DOHH2 (cell line): ENCODE measurements at regions not wholly inside any gene's neighbourhood (a gene's known extent, or its start where the extent isn't known, plus 50 kb on each side); places are given as distances from the start of the nearest gene placed in this dataset.

ENCODE experiments used
- H3F3A ChIP-seq: fragments of 200-600 bp; sonication (generic), shearing (Covaris generic); 2 replicates; pipeline ENCODE4 v1.6.0; 2016; ENCODE audit warnings: antibody characterized with exemption, mild to moderate bottlenecking; ENCODE audit not compliant: control insufficient read depth, insufficient read depth
- H3K27ac ChIP-seq: fragments of 200-600 bp; sonication (generic); 2 replicates; pipeline ENCODE4 v1.5.1; 2014; ENCODE audit warnings: low read depth, mild to moderate bottlenecking, low read length, moderate library complexity
- H3K27me3 ChIP-seq: fragments of 200-600 bp; sonication (generic); 2 replicates; pipeline ENCODE4 v1.6.1; 2014; ENCODE audit warnings: mild to moderate bottlenecking, low read length, mixed read lengths; ENCODE audit not compliant: control insufficient read depth
- H3K36me3 ChIP-seq: fragments of 200-600 bp; sonication (generic); 2 replicates; pipeline ENCODE4 v1.6.1; 2014; ENCODE audit warnings: mild to moderate bottlenecking, low read length, moderate library complexity, mixed read lengths; ENCODE audit not compliant: control insufficient read depth
- H3K4me1 ChIP-seq: fragments of 200-600 bp; sonication (generic); 2 replicates; pipeline ENCODE4 v1.6.1; 2014; ENCODE audit warnings: mild to moderate bottlenecking, low read length, mixed read lengths; ENCODE audit not compliant: control insufficient read depth
- H3K4me2 ChIP-seq: fragments of 200-600 bp; sonication (generic); 2 replicates; pipeline ENCODE4 v1.6.0; 2014; ENCODE audit warnings: mild to moderate bottlenecking, low read length, moderate library complexity
- H3K4me3 ChIP-seq: fragments of 200-600 bp; sonication (generic); 2 replicates; pipeline ENCODE4 v1.5.1; 2014; ENCODE audit warnings: mild to moderate bottlenecking, low read length, mixed read lengths
- H3K79me2 ChIP-seq: fragments of 200-600 bp; sonication (generic); 2 replicates; pipeline ENCODE4 v1.6.1; 2014; ENCODE audit warnings: mild to moderate bottlenecking, low read length, mixed read lengths; ENCODE audit not compliant: control insufficient read depth
- H3K9me2 ChIP-seq: fragments of 200-600 bp; sonication (generic); replicated peaks from 2 replicates; pipeline ENCODE4 v1.6.1; 2014; ENCODE audit warnings: mild to moderate bottlenecking, low read length, mixed read lengths; ENCODE audit not compliant: control insufficient read depth
- H3K9me3 ChIP-seq: fragments of 200-600 bp; sonication (generic); 2 replicates; pipeline ENCODE4 v1.6.1; 2014; ENCODE audit warnings: antibody characterized with exemption, low read length, mixed read lengths; ENCODE audit not compliant: control insufficient read depth, insufficient read depth
- H4K20me1 ChIP-seq: fragments of 200-600 bp; sonication (generic); 2 replicates; pipeline ENCODE4 v1.6.0; 2014; ENCODE audit warnings: low read depth, mild to moderate bottlenecking, antibody characterized with exemption, low read length, moderate library complexity; ENCODE audit not compliant: control insufficient read depth, insufficient read depth
- EZH2phosphoT487 ChIP-seq: fragments of 200-600 bp; sonication (generic); IDR thresholded peaks from 2 replicates; pipeline ENCODE4 v1.6.1; 2017; ENCODE audit warnings: borderline replicate concordance, mild to moderate bottlenecking, antibody characterized with exemption, low read length, moderate library complexity, mixed read lengths
- TF ChIP-seq, protein P1 (sequence below): fragments of 200-600 bp; sonication (generic); IDR thresholded peaks from one replicate; pipeline ENCODE4 v1.5.1; 2014; ENCODE audit warnings: antibody characterized with exemption, mild to moderate bottlenecking, low read depth, low read length; ENCODE audit not compliant: poor library complexity, severe bottlenecking

- Histone ChIP-seq H3K4me2 (no peak overlapping the region), H3K4me1 (no peaks in the 10 kb centered on the region), H3K9me2 (no peaks in the 10 kb centered on the region), H3K9me3 (no peaks in the 10 kb centered on the region), H3K4me3 (no peak overlapping the region), H4K20me1 (no peaks in the 10 kb centered on the region), H3K27me3 (no peaks in the 10 kb centered on the region), H3F3A (no peaks in the 10 kb centered on the region), H3K36me3 (no peaks in the 10 kb centered on the region), H3K79me2 (no peaks in the 10 kb centered on the region), H3K27ac (no peak overlapping the region)
- no peak for TF ChIP-seq EZH2phosphoT487
- TF ChIP-seq, protein P1, sequence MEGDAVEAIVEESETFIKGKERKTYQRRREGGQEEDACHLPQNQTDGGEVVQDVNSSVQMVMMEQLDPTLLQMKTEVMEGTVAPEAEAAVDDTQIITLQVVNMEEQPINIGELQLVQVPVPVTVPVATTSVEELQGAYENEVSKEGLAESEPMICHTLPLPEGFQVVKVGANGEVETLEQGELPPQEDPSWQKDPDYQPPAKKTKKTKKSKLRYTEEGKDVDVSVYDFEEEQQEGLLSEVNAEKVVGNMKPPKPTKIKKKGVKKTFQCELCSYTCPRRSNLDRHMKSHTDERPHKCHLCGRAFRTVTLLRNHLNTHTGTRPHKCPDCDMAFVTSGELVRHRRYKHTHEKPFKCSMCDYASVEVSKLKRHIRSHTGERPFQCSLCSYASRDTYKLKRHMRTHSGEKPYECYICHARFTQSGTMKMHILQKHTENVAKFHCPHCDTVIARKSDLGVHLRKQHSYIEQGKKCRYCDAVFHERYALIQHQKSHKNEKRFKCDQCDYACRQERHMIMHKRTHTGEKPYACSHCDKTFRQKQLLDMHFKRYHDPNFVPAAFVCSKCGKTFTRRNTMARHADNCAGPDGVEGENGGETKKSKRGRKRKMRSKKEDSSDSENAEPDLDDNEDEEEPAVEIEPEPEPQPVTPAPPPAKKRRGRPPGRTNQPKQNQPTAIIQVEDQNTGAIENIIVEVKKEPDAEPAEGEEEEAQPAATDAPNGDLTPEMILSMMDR = no peak
Observed at GRCh38 chr4:24164797-24165196, 274.9 kb upstream of the PPARGC1A start.

- H3K4me2 ChIP-seq = no peak overlapping the region
- no peaks in the 10 kb centered on the region for H3K9me2 ChIP-seq
- no peaks in the 10 kb centered on the region for H3K4me1 ChIP-seq
- no peak for TF ChIP-seq EZH2phosphoT487
- TF ChIP-seq, protein P1 = no peak
- H3K36me3 ChIP-seq = no peaks in the 10 kb centered on the region
- H3K27me3 ChIP-seq = no peaks in the 10 kb centered on the region
- no peaks in the 10 kb centered on the region for H3F3A ChIP-seq
- H4K20me1 ChIP-seq = no peaks in the 10 kb centered on the region
- no peak overlapping the region for H3K27ac ChIP-seq
- H3K4me3 ChIP-seq = no peak overlapping the region
- no peaks in the 10 kb centered on the region for H3K79me2 ChIP-seq
- no peaks in the 10 kb centered on the region for H3K9me3 ChIP-seq
Observed at GRCh38 chr4:24164054-24164693, 274.3 kb upstream of the PPARGC1A start.

- H3F3A ChIP-seq = no peaks in the 10 kb centered on the region
- no peaks in the 10 kb centered on the region for H3K9me2 ChIP-seq
- H4K20me1 ChIP-seq = no peaks in the 10 kb centered on the region
- H3K79me2 ChIP-seq = no peaks in the 10 kb centered on the region
- H3K4me3 ChIP-seq = no peak overlapping the region
- H3K4me2 ChIP-seq = no peak overlapping the region
- no peak overlapping the region for H3K27ac ChIP-seq
- H3K9me3 ChIP-seq = no peaks in the 10 kb centered on the region
- H3K27me3 ChIP-seq = no peaks in the 10 kb centered on the region
- TF ChIP-seq EZH2phosphoT487 = no peak
- TF ChIP-seq, protein P1 = no peak
- H3K4me1 ChIP-seq = no peaks in the 10 kb centered on the region
- H3K36me3 ChIP-seq = no peaks in the 10 kb centered on the region
Observed at GRCh38 chr4:24163314-24163713, 273.5 kb upstream of the PPARGC1A start.
